Activated CD4-positive, alpha-beta T cell treated with anti-CD3 and anti-CD28 coated beads for 36 hours (primary cell): ENCODE measurements at regions not wholly inside any gene's neighbourhood (a gene's known extent, or its start where the extent isn't known, plus 50 kb on each side); places are given as distances from the start of the nearest gene placed in this dataset.

Experiments used
- ATAC-seq: fragments of 200-7000 bp; cut with Tn5 transposase; one replicate; pipeline ENCODE4 v1.10.0; 2021; ENCODE audit warnings: mild to moderate bottlenecking, moderate library complexity
- CTCF ChIA-PET: fragments of 350-600 bp; sonication (Branson Sonifier 250); formaldehyde crosslinking; loops from one replicate; lab custom pipeline; 2021; ENCODE audit warnings: antibody characterized with exemption; lab: Charles Lee
- POLR2A ChIA-PET: fragments of 350-600 bp; sonication (Branson Sonifier 250); formaldehyde crosslinking; loops from one replicate; lab custom pipeline; 2021; ENCODE audit warnings: antibody characterized with exemption, inconsistent platforms; lab: Charles Lee
- DNase-seq: peaks from one replicate; pipeline ENCODE4 v3.0.0-alpha.2; 2020
- H3K27ac Mint-ChIP-seq: one replicate; pipeline ENCODE4 v1.8.0; 2021; ENCODE audit warnings: mixed read lengths
- H3K27me3 Mint-ChIP-seq: one replicate; pipeline ENCODE4 v1.8.0; 2021; ENCODE audit warnings: mixed read lengths
- H3K36me3 Mint-ChIP-seq: one replicate; pipeline ENCODE4 v1.8.0; 2021; ENCODE audit warnings: low read depth, mixed read lengths
- H3K4me1 Mint-ChIP-seq: one replicate; pipeline ENCODE4 v1.8.0; 2021; ENCODE audit warnings: mixed read lengths
- H3K4me3 Mint-ChIP-seq: one replicate; pipeline ENCODE4 v1.8.0; 2021; ENCODE audit warnings: mild to moderate bottlenecking, moderate library complexity, mixed read lengths
- H3K9me3 Mint-ChIP-seq: one replicate; pipeline ENCODE4 v1.8.0; 2021; ENCODE audit warnings: low read depth, mixed read lengths
- intact Hi-C, 2 experiments: fragments of 100-400 bp; cut with DNase I in 1 of 2; cut with micrococcal nuclease in 1 of 2; formaldehyde crosslinking; loops; one replicate each; pipeline versions ENCODE4 v1.14.2 to v1.15.1; 2022 to 2024; cut with DNase I, micrococcal nuclease

DNA sequence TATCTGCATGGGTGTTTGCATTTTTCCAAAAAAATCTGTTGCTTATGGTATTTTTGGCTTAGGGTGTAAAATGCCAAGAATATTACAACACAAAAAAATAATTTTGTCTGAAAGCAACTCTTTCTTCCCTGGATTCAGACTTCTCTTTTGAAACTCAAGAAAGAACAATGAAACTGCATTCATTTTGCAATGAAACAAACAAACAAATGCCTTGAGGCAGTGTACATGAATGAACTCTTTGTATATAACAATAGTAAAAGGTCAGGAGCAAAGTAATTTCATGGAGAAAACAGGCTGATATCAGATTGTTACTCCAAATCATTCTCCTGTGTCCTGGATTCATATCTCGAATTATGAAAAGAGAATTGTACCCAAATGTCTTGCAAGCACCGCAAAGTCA, 301.6 kb upstream of the CDH20 start:
- intact Hi-C loops: loop anchor here in 1 of 2 experiments (10.0 kb wide), 1 partner anchor 57 kb away; no protein-coding TSS in a partner anchor
- peaks cover 5% of the 10 kb centered on the region for H3K9me3 Mint-ChIP-seq

DNA sequence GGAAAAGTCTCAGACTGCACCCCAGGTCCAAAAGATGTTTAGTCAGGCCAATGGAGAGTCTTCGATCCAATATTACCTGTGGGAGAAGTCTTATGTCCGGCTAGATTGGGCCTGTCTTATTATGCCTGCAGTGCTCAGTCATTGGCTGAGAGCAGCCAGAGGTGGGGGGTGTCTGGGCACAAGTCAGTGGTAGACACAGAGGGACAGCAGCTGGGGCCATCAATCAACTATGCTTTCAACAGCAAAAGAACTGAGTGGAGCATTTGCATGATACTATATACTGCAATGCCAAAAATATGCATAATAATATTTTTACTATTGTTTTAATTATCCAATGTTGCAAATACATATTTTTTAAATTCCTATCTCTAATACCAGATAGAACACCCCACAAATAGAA, 298.6 kb upstream of the CDH20 start:
- POLR2A ChIA-PET: no interaction called here
- DNase-seq: no peak
- ATAC-seq: no peak
- Mint-ChIP-seq H3K27me3 (no peaks in the 10 kb centered on the region), H3K36me3 (no peaks in the 10 kb centered on the region), H3K9me3 (peaks cover 2% of the 10 kb centered on the region), H3K4me3 (no peak overlapping the region), H3K4me1 (no peaks in the 10 kb centered on the region), H3K27ac (no peak overlapping the region)
- CTCF ChIA-PET: no interaction called here
- intact Hi-C loops: loop anchor here in 1 of 2 experiments (10.0 kb wide), 1 partner anchor 60 kb away; no protein-coding TSS in a partner anchor

More for the DNA sequence above, 301.6 kb upstream of the CDH20 start:
- Mint-ChIP-seq H3K36me3 (no peaks in the 10 kb centered on the region), H3K27ac (no peak overlapping the region), H3K4me3 (no peak overlapping the region), H3K27me3 (no peaks in the 10 kb centered on the region), H3K4me1 (no peaks in the 10 kb centered on the region)
- ChIA-PET CTCF (no interaction called here), POLR2A (no interaction called here)
- DNase-seq (no peak), ATAC-seq (no peak)

DNA sequence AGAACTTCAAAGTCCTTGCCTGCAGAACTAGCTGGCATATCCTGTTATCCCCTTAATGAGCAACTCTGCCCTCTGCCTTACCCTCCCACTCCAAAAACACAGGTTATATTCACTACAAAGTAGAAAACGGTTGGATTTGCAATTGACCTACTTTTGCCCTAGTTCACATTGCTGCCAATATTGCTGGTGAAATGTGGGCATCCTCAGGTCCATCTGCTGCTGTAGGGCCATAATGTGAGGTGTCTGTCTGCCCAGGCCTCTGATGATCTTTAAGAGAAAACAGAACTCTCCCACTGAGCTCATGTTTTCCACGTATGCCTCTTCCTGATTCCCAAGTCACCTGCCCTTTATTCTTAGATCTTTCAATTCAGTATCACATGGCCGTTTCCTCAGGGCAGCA, 294.0 kb upstream of the CDH20 start:
- Mint-ChIP-seq H3K27ac (no peak overlapping the region), H3K4me1 (no peaks in the 10 kb centered on the region), H3K9me3 (peaks cover 3% of the 10 kb centered on the region), H3K4me3 (no peak overlapping the region), H3K36me3 (no peaks in the 10 kb centered on the region), H3K27me3 (no peaks in the 10 kb centered on the region)
- ATAC-seq (no peak), DNase-seq (no peak)
- ChIA-PET POLR2A (no interaction called here), CTCF (interaction anchor here (1.6 kb wide), 1 partner anchor 9 kb away, joined by 5 read pairs; no protein-coding TSS in a partner anchor)
- intact Hi-C loops: loop anchor here in 1 of 2 experiments (10.0 kb wide), 1 partner anchor 64 kb away; no protein-coding TSS in a partner anchor

DNA sequence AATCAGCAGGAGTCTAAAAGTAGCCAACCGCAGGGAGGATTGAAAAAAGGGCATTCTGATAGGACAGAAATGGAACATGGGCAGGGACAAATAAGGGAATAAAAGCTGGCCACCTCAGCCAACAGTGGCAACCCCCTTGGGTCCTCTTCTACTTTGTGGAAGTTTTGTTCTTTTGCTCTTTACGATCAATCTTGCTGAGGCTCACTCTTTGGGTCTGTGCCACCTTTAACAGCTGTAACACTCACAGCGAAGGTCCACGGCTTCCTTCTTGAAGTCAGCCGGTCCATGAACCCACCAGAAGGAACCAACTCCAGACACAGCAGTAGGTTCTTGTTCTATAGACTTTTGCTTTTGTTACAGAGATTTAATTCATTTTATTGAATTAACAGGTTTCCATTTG, 285.4 kb upstream of the CDH20 start:
- H3K27me3 Mint-ChIP-seq: no peaks in the 10 kb centered on the region

DNA sequence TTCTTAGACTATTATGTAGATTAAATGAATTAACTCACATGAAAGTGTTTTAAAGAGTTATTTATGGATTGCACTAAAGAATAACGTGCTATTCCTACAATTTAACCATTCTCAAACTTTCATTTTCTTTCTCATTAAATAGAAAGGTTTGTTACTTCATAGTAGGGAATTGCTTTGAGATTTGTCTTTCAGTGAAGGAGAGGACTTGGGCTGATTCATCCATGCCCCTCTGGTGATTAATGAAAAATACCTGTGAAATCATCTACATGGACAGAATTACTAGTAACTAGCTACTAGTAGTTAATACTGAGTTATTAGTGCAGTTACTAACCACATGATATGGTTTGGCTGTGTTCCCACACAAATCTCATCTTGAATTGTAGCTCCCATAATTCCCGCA, 275.8 kb upstream of the CDH20 start:
- DNase-seq: no peak
- no peak overlapping the region for H3K4me3 Mint-ChIP-seq
- no peak overlapping the region for H3K27ac Mint-ChIP-seq
- H3K27me3 Mint-ChIP-seq: no peaks in the 10 kb centered on the region
- CTCF ChIA-PET: no interaction called here
- POLR2A ChIA-PET: no interaction called here
- intact Hi-C loops: no loop called here
- no peaks in the 10 kb centered on the region for H3K4me1 Mint-ChIP-seq
- no peaks in the 10 kb centered on the region for H3K36me3 Mint-ChIP-seq
- ATAC-seq: no peak
- H3K9me3 Mint-ChIP-seq: no peaks in the 10 kb centered on the region

More for the DNA sequence above, 285.4 kb upstream of the CDH20 start:
- POLR2A ChIA-PET: no interaction called here
- H3K4me3 Mint-ChIP-seq: no peak overlapping the region
- peaks cover 3% of the 10 kb centered on the region for H3K9me3 Mint-ChIP-seq
- no peak overlapping the region for H3K27ac Mint-ChIP-seq
- no peak for ATAC-seq
- CTCF ChIA-PET: interaction anchor here (1.9 kb wide), 1 partner anchor 9 kb away, joined by 5 read pairs; no protein-coding TSS in a partner anchor
- intact Hi-C loops: no loop called here
- no peaks in the 10 kb centered on the region for H3K36me3 Mint-ChIP-seq
- H3K4me1 Mint-ChIP-seq: no peaks in the 10 kb centered on the region
- DNase-seq: no peak

DNA sequence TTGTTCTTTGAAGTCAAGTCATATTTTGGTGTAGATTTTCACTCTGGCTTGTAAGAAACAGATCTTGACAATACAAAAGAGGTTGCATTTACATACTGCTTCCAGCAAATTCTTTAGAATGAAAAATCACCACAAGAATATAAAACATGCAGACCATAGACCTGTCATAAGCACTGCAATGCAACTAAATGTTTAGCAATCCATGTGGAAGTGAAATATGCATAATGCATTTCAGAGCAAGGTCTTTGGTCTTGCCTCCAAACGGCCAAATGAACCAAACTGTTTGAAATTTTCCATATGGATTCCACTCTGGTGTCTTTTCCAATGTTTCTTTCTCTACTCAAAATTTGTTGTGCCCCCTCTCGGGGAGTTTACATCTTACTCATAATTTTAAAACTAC, 271.0 kb upstream of the CDH20 start:
- intact Hi-C loops: loop anchor here in 1 of 2 experiments (10.0 kb wide), 1 partner anchor 63 kb away; no protein-coding TSS in a partner anchor
- ChIA-PET CTCF (no interaction called here), POLR2A (no interaction called here)
- no peak for DNase-seq
- no peaks in the 10 kb centered on the region for H3K36me3 Mint-ChIP-seq
- H3K27ac Mint-ChIP-seq: no peak overlapping the region
- no peak overlapping the region for H3K4me3 Mint-ChIP-seq
- ATAC-seq: no peak
- H3K27me3 Mint-ChIP-seq: no peaks in the 10 kb centered on the region
- H3K4me1 Mint-ChIP-seq: no peaks in the 10 kb centered on the region
- no peaks in the 10 kb centered on the region for H3K9me3 Mint-ChIP-seq

DNA sequence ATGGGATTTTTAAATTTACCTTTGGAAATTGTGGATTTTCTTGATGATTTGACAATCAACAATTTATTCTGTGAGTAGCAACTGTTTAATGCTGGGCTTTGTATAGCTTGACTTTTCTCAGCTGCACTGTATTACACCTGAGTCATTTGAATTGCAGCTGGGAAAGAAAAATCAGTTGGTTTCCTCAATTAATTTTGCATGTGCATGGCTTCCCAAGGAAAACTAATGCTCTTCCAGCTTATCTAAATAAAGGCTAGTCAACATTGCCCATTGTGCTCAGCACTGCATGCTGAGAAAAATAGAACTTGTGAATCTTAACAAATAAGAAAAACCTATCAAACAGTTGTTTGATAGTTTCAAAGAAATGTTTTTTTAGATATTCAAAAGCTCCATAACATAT, 268.3 kb upstream of the CDH20 start:
- Mint-ChIP-seq H3K9me3 (no peaks in the 10 kb centered on the region), H3K36me3 (no peaks in the 10 kb centered on the region), H3K4me3 (no peak overlapping the region), H3K27ac (no peak overlapping the region), H3K27me3 (no peaks in the 10 kb centered on the region), H3K4me1 (no peaks in the 10 kb centered on the region)
- POLR2A ChIA-PET: no interaction called here
- CTCF ChIA-PET: no interaction called here
- DNase-seq (no peak), ATAC-seq (no peak)
- intact Hi-C loops: loop anchor here in 1 of 2 experiments (10.0 kb wide), 1 partner anchor 60 kb away; no protein-coding TSS in a partner anchor

DNA sequence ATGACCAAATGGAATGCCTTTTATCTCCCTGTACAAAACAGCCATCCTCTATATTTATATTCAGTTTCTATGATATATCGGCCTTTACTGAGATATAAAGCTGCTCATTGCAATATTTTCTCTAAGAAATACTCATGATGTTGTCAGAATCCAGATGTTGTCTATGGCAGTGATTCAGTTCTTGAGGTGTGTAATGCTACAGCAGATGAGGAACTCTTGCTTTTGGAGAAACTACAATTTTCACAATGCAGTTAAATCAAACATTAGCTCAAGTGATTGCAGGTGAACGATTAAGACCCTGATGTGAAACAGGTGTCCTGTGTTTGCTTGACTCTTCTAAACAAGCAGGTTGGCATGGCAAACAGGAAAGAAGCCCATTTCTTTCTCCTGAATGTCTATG, 256.2 kb upstream of the CDH20 start:
- ChIA-PET POLR2A (no interaction called here), CTCF (interaction anchor here (0.7 kb wide), 1 partner anchor 360 kb away, joined by 3 read pairs; no protein-coding TSS in a partner anchor)
- H3K27me3 Mint-ChIP-seq: no peaks in the 10 kb centered on the region
- no peaks in the 10 kb centered on the region for H3K4me1 Mint-ChIP-seq
- no peak overlapping the region for H3K4me3 Mint-ChIP-seq
- ATAC-seq: no peak
- H3K27ac Mint-ChIP-seq: no peak overlapping the region
- peaks cover 2% of the 10 kb centered on the region for H3K9me3 Mint-ChIP-seq
- intact Hi-C loops: no loop called here
- DNase-seq: no peak
- no peaks in the 10 kb centered on the region for H3K36me3 Mint-ChIP-seq

DNA sequence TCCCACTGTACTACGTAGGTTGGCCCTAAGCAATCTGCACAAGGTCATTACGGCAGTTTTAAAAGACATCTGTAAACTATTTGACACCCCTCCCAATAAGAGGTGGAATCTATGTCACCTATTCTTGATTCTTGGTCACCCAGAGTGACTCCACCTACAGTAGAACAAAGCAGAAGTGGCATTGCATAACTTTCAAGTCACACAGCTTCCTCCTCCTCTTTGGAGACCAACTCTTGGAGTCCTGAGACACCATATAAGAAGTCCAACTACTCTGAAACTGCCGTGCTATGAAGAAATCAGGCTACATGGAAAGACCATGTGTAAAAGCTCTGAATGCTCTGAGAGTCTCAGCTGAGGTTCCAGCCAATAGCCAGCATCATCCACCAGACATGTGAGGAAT, 253.5 kb upstream of the CDH20 start:
- Mint-ChIP-seq H3K9me3 (no peaks in the 10 kb centered on the region), H3K27me3 (no peaks in the 10 kb centered on the region), H3K36me3 (no peaks in the 10 kb centered on the region), H3K27ac (no peak overlapping the region), H3K4me3 (no peak overlapping the region), H3K4me1 (no peaks in the 10 kb centered on the region)
- ChIA-PET POLR2A (no interaction called here), CTCF (no interaction called here)
- intact Hi-C loops: no loop called here
- DNase-seq (no peak), ATAC-seq (no peak)

DNA sequence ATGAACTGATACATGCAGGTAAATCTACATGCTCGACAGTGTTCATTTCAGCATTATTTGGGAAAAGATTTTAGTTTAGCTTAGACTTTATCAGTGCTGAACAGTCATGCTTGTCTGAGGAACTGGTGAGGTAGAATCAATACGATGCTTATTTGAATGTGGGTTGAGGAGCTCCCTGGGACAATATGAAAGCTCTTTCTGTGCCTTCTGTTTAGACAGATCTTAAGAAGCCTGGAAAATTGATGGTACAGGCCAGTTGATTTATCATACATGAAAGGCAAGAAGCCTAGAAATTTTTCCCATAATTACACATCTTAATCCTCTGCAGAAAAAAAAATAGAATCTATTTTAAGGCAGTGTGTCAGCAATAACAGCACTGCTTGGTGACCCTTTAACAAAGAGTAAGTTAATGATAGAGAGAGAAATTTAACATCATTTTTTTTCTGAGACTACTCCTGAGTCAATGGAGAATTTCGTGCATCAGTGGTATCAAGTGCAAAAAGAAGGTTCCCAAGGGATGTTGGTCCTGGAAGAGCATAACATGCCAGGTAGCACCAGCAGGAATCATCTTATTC, 252.2 kb upstream of the CDH20 start:
- intact Hi-C loops: no loop called here
- POLR2A ChIA-PET: no interaction called here
- Mint-ChIP-seq H3K36me3 (no peaks in the 10 kb centered on the region), H3K9me3 (no peaks in the 10 kb centered on the region), H3K4me1 (no peaks in the 10 kb centered on the region), H3K27me3 (no peaks in the 10 kb centered on the region), H3K4me3 (no peak overlapping the region), H3K27ac (no peak overlapping the region)
- ATAC-seq (no peak), DNase-seq (no peak)
- CTCF ChIA-PET: no interaction called here

DNA sequence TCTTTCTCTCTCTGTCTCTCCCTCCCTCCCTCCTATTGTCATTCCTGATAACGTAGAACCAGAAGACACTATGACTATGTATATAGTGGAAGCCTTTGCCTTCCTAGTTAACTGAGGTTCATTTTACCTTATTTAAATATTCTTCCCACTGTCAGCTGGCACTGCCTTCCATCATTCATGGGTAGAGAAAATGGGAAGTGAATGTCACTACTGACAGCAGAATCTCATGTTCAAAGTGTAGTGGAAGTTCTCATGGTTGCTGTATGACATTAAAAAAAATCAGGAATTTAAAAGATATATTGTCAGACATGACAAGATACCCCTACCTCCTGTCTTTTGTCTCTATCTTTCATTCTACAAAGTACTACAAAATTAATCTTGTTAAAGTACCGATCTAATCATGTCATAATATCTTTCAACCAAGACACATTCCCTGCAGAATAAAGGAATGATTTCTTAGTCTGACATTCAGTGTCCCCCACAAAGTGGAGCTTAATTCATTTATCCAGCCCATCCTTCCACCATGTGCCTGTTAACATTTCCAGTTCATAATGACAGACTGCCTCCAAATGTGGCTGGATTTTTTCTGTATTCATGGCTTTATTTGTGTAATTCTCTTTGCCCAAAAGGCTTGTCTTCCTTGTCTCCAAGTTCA, 250.1 kb upstream of the CDH20 start:
- Mint-ChIP-seq H3K36me3 (no peaks in the 10 kb centered on the region), H3K9me3 (no peaks in the 10 kb centered on the region), H3K27ac (no peak overlapping the region), H3K27me3 (no peaks in the 10 kb centered on the region), H3K4me3 (no peak overlapping the region), H3K4me1 (no peaks in the 10 kb centered on the region)
- intact Hi-C loops: no loop called here
- ATAC-seq: no peak
- CTCF ChIA-PET: no interaction called here
- POLR2A ChIA-PET: no interaction called here
- DNase-seq: no peak

DNA sequence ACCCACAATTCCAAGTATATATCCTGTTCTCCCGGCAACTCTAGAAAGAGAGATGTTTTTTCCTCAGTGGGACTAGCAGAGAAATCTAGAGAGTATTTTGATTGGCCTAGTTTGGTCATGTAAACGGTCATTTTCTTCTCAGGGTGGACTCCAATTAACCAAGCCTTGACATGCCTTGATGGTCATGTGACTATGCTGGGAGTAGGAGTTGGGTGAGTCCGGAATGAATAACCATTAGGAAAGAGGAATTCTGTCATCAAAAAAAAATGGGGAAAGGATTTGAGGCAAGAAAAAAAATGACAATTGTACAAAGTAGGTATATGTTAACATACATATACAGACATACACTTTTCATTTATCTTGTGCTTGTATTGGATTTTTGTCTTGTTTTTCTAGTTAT, 248.2 kb upstream of the CDH20 start:
- Mint-ChIP-seq H3K27ac (no peak overlapping the region), H3K36me3 (no peaks in the 10 kb centered on the region), H3K27me3 (no peaks in the 10 kb centered on the region), H3K9me3 (no peaks in the 10 kb centered on the region), H3K4me3 (no peak overlapping the region), H3K4me1 (no peaks in the 10 kb centered on the region)
- no peak for DNase-seq
- ChIA-PET CTCF (interaction anchor here (0.8 kb wide), 1 partner anchor 1036 kb away, joined by 3 read pairs; no protein-coding TSS in a partner anchor), POLR2A (no interaction called here)
- no peak for ATAC-seq
- intact Hi-C loops: no loop called here
